IMR-90 (cell line): ENCODE measurements at regions not wholly inside any gene's neighbourhood (a gene's known extent, or its start where the extent isn't known, plus 50 kb on each side); places are given as distances from the start of the nearest gene placed in this dataset.

Experiments
- ATAC-seq: fragments of 200-7000 bp; cut with Tn5 transposase; 2 replicates; pipeline ENCODE4 v1.9.1; 2020; ENCODE audit warnings: low read depth, mild to moderate bottlenecking, moderate library complexity
- BruUV-seq: library from RNA; stranded (reverse); fragments of 400-500 nt; replicated peaks from 2 replicates; lab custom pipeline; 2021; lab: Mats Ljungman, UMichigan
- CTCF ChIA-PET: fragments of 300-600 bp; formaldehyde crosslinking; extraction: SDS; loops from one replicate; lab custom pipeline; 2021; ENCODE audit warnings: antibody characterized with exemption; lab: Yijun Ruan, JAX
- POLR2A ChIA-PET: fragments of 300-600 bp; sonication (Branson Sonifier 250); formaldehyde crosslinking; loops from one replicate; lab custom pipeline; 2022; ENCODE audit warnings: antibody characterized with exemption; ENCODE audit not compliant: unreplicated experiment; lab: Charles Lee
- DNase-seq: peaks from one replicate; pipeline ENCODE4 v3.0.0; 2013
- H2AFZ ChIP-seq: replicated peaks from 2 replicates; pipeline ENCODE3; 2013; ENCODE audit warnings: low read length, mild to moderate bottlenecking; ENCODE audit not compliant: poor library complexity
- H2AK5ac ChIP-seq: 2 replicates; pipeline ENCODE4 v1.6.1; 2013; ENCODE audit warnings: low read depth, low read length, inconsistent platforms
- H2AK9ac ChIP-seq: replicated peaks from 2 replicates; pipeline ENCODE3; 2013; ENCODE audit warnings: mild to moderate bottlenecking, low read depth, low read length, moderate library complexity; ENCODE audit not compliant: poor library complexity
- H2BK120ac ChIP-seq: 2 replicates; pipeline ENCODE4 v1.6.1; 2013; ENCODE audit warnings: low read depth, low read length, inconsistent platforms
- H2BK15ac ChIP-seq: 3 replicates; pipeline ENCODE4 v1.6.1; 2013; ENCODE audit warnings: low read depth, low read length, inconsistent platforms
- H2BK20ac ChIP-seq: 2 replicates; pipeline ENCODE4 v1.6.1; 2013; ENCODE audit warnings: low read depth, mild to moderate bottlenecking, inconsistent platforms, low read length, moderate library complexity
- H2BK5ac ChIP-seq: 2 replicates; pipeline ENCODE4 v1.6.1; 2013; ENCODE audit warnings: mild to moderate bottlenecking, low read depth, low read length, inconsistent platforms; ENCODE audit not compliant: poor library complexity, severe bottlenecking
- H3K14ac ChIP-seq: replicated peaks from 2 replicates; pipeline ENCODE4 v1.6.1; 2013; ENCODE audit warnings: low read depth, low read length, inconsistent platforms
- H3K18ac ChIP-seq: 2 replicates; pipeline ENCODE4 v1.6.1; 2013; ENCODE audit warnings: low read depth, low read length, control low read depth
- H3K23ac ChIP-seq: 2 replicates; pipeline ENCODE4 v1.6.1; 2013; ENCODE audit warnings: low read depth, low read length, inconsistent platforms
- H3K27ac ChIP-seq: 2 replicates; pipeline ENCODE4 v1.5.1; 2013; ENCODE audit warnings: mild to moderate bottlenecking, control low read depth, low read length; ENCODE audit not compliant: insufficient read depth
- H3K27me3 ChIP-seq: 2 replicates; pipeline ENCODE4 v1.6.1; 2013; ENCODE audit warnings: low read length; ENCODE audit not compliant: control insufficient read depth, insufficient read depth
- H3K36me3 ChIP-seq: 2 replicates; pipeline ENCODE4 v1.6.1; 2013; ENCODE audit warnings: low read length, mixed read lengths; ENCODE audit not compliant: control insufficient read depth, insufficient read depth
- H3K4ac ChIP-seq: 2 replicates; pipeline ENCODE4 v1.6.1; 2013; ENCODE audit warnings: low read depth, low read length, inconsistent platforms
- H3K4me1 ChIP-seq: 2 replicates; pipeline ENCODE4 v1.6.1; 2013; ENCODE audit warnings: low read length, mixed read lengths; ENCODE audit not compliant: control insufficient read depth, insufficient read depth
- H3K4me2 ChIP-seq: 2 replicates; pipeline ENCODE4 v1.6.1; 2013; ENCODE audit warnings: low read depth, mild to moderate bottlenecking, control low read depth, low read length, moderate library complexity
- H3K4me3 ChIP-seq: 2 replicates; pipeline ENCODE4 v1.5.1; 2013; ENCODE audit warnings: low read depth, mild to moderate bottlenecking, control low read depth, low read length, moderate library complexity; ENCODE audit not compliant: insufficient read depth
- H3K56ac ChIP-seq: 2 replicates; pipeline ENCODE4 v1.6.1; 2013; ENCODE audit warnings: low read length, inconsistent platforms; ENCODE audit not compliant: insufficient read depth; ENCODE audit errors: extremely low read depth
- H3K79me1 ChIP-seq, 2 experiments: 2 replicates each; pipeline ENCODE4 v1.6.1; 2013; ENCODE audit warnings: low read length in 2 of 2, inconsistent platforms in 1 of 2, low read depth in 1 of 2
- H3K9ac ChIP-seq: 2 replicates; pipeline ENCODE4 v1.6.1; 2013; ENCODE audit warnings: low read depth, low read length, control low read depth
- H3K9me1 ChIP-seq: 2 replicates; pipeline ENCODE4 v1.6.1; 2013; ENCODE audit warnings: low read length, inconsistent platforms; ENCODE audit not compliant: insufficient read depth
- H3K9me3 ChIP-seq: 2 replicates; pipeline ENCODE4 v1.6.1; 2013; ENCODE audit warnings: low read length; ENCODE audit not compliant: control insufficient read depth, insufficient read depth
- H4K20me1 ChIP-seq: 2 replicates; pipeline ENCODE4 v1.6.1; 2013; ENCODE audit warnings: low read length, inconsistent platforms; ENCODE audit not compliant: insufficient read depth
- H4K5ac ChIP-seq: 2 replicates; pipeline ENCODE4 v1.6.1; 2013; ENCODE audit warnings: mild to moderate bottlenecking, low read depth, low read length, control low read depth
- H4K8ac ChIP-seq, 2 experiments: 2 replicates each; pipeline ENCODE4 v1.6.1; 2013; ENCODE audit warnings: low read depth in 2 of 2, low read length in 2 of 2, control low read depth in 1 of 2, inconsistent platforms in 1 of 2
- H4K91ac ChIP-seq: 2 replicates; pipeline ENCODE4 v1.6.1; 2013; ENCODE audit warnings: low read depth, low read length, inconsistent platforms; ENCODE audit not compliant: insufficient read depth
- CHD1 ChIP-seq: IDR thresholded peaks from 2 replicates; pipeline ENCODE4 v1.6.1; 2012; ENCODE audit warnings: low read depth, low read length, improper control_type of control experiment
- MAFK ChIP-seq: IDR thresholded peaks from 2 replicates; pipeline ENCODE4 v1.6.1; 2012; ENCODE audit warnings: low read depth, low read length, improper control_type of control experiment
- RAD21 ChIP-seq: IDR thresholded peaks from 2 replicates; pipeline ENCODE4 v1.6.1; 2012; ENCODE audit warnings: low read length, improper control_type of control experiment
- RCOR1 ChIP-seq: IDR thresholded peaks from 2 replicates; pipeline ENCODE4 v1.6.1; 2012; ENCODE audit warnings: mild to moderate bottlenecking, low read length, improper control_type of control experiment; ENCODE audit not compliant: insufficient replicate concordance
- RFX5 ChIP-seq: IDR thresholded peaks from 2 replicates; pipeline ENCODE4 v1.8.0; 2012; ENCODE audit warnings: low read depth, mild to moderate bottlenecking, low read length, moderate library complexity
- SMC3 ChIP-seq: fragments of 150-350 bp; IDR thresholded peaks from 2 replicates; pipeline ENCODE4 v1.6.1; 2016; ENCODE audit warnings: low read depth, mild to moderate bottlenecking, antibody characterized with exemption, low read length, moderate library complexity
- WGBS, 2 experiments: methylation state at CpG; one replicate each; pipeline versions ENCODE4 v1.1.5 to v1.1.7; 2013; ENCODE audit warnings: missing lambda C conversion rate in 2 of 2; ENCODE audit not compliant: insufficient read length in 1 of 2; ENCODE audit errors: extremely low coverage in 2 of 2; 5-methylcytosine and 5-hydroxymethylcytosine counted together
- dilution Hi-C: fragments of 300-500 bp; cut with HindIII; formaldehyde crosslinking; loops from one replicate; pipeline ENCODE4 v1.14.3; 2018; ENCODE audit warnings: low sequenced_read_pairs; ENCODE audit not compliant: unreplicated experiment
- in situ Hi-C: fragments of 300-500 bp; cut with MboI; formaldehyde crosslinking; loops from 3 replicates; pipeline ENCODE4 v1.14.3; 2019; ENCODE audit warnings: low sequenced_read_pairs, inconsistent platforms, mixed read lengths
- intact Hi-C: fragments of 100-400 bp; cut with micrococcal nuclease; formaldehyde crosslinking; loops from 2 replicates; pipeline ENCODE4 v1.10.0; 2022
- TF ChIP-seq, protein P1 (sequence below): fragments of 150-350 bp; IDR thresholded peaks from 2 replicates; pipeline ENCODE4 v1.6.1; 2017; ENCODE audit warnings: mild to moderate bottlenecking, antibody characterized with exemption, low read length, low read depth

DNA sequence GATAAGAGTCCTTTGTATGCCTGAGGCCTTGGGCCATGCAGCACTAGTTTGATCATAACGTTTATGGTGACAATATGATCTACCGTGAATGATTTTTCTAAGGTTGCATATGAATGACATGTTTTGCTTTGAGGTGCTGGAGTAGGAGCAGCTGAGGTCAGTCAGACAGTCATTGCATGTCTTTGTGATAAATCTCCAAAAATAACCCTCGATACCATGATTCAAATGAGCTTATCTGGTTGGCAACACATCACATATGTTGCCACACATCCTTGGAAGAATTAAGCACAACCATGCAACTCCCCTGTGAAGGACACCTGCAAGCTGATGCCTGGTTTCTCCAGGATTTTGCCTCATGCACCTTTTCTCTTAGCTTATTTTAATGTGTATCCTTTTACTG is 394.5 kb downstream of the LTN1 start:
- no peak overlapping the region for H3K56ac ChIP-seq
- intact Hi-C loops (no loop called here), dilution Hi-C loops (no loop called here), in situ Hi-C loops (no loop called here)
- H3K9me1 ChIP-seq, result no peaks in the 10 kb centered on the region
- no peak overlapping the region for H3K14ac ChIP-seq
- WGBS, 2 experiments, result 71% methylated on average over 1 of the region's 3 CpGs; no CpG with 5 or more reads in 1 of the 2 experiments
- H3K9me3 ChIP-seq, result peaks cover 8% of the 10 kb centered on the region
- DNase-seq (no peak), ATAC-seq (no peak)
- POLR2A ChIA-PET, result no interaction called here
- CTCF ChIA-PET, result no interaction called here
- no peak overlapping the region for H3K4me2 ChIP-seq
- H3K18ac ChIP-seq, result no peak overlapping the region
- H2BK5ac ChIP-seq, result no peak overlapping the region
- H3K36me3 ChIP-seq, result no peaks in the 10 kb centered on the region
- H2BK20ac ChIP-seq, result no peak overlapping the region
- no peaks in the 10 kb centered on the region for H3K79me1 ChIP-seq
- H3K4ac ChIP-seq, result no peak overlapping the region
- no peak overlapping the region for H4K5ac ChIP-seq
- no peak overlapping the region for H2AK9ac ChIP-seq
- no peak overlapping the region for H3K23ac ChIP-seq
- no peak overlapping the region for H4K8ac ChIP-seq
- H3K27ac ChIP-seq, result no peak overlapping the region
- H3K4me3 ChIP-seq, result no peak overlapping the region
- H2AK5ac ChIP-seq, result no peak overlapping the region
- H2BK120ac ChIP-seq, result no peak overlapping the region
- H4K20me1 ChIP-seq, result no peaks in the 10 kb centered on the region
- H2BK15ac ChIP-seq, result no peak overlapping the region
- no peak overlapping the region for H3K9ac ChIP-seq
- no peak overlapping the region for H2AFZ ChIP-seq
- H3K27me3 ChIP-seq, result no peaks in the 10 kb centered on the region
- no peak overlapping the region for H4K91ac ChIP-seq
- no TSS peak for BruUV-seq
- H3K4me1 ChIP-seq, result peaks cover 2% of the 10 kb centered on the region; the same call in 1 of the 2 replicates
- TF ChIP-seq CHD1, result no peak
- no peak for TF ChIP-seq RFX5
- no peak for TF ChIP-seq RCOR1
- no peak for TF ChIP-seq MAFK
- TF ChIP-seq, protein P1, sequence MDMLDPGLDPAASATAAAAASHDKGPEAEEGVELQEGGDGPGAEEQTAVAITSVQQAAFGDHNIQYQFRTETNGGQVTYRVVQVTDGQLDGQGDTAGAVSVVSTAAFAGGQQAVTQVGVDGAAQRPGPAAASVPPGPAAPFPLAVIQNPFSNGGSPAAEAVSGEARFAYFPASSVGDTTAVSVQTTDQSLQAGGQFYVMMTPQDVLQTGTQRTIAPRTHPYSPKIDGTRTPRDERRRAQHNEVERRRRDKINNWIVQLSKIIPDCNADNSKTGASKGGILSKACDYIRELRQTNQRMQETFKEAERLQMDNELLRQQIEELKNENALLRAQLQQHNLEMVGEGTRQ, result no peak
- no peak for TF ChIP-seq SMC3
- no peak for TF ChIP-seq RAD21
